ENCODE measurements at regions not wholly inside any gene's neighbourhood (a gene's known extent, or its start where the extent isn't known, plus 50 kb on each side); places are given as distances from the start of the nearest gene placed in this dataset.

GRCh38 chr12:92440072-92440471 lies 262.7 kb upstream of the PLEKHG7 start:
- ATAC-seq (no peak), DNase-seq (no peak)
- 90% methylated on average over 4 of the region's 4 CpGs for WGBS
- Histone ChIP-seq H3K4me3 (ENCODE audit: low read length) (no peak overlapping the region), H3K9me3 (ENCODE audit: control insufficient read depth, low read length) (no peaks in the 10 kb centered on the region), H3K27ac (ENCODE audit: low read length) (no peak overlapping the region), H3K4me1 (ENCODE audit: control insufficient read depth, insufficient read depth, low read length) (no peaks in the 10 kb centered on the region), H3K27me3 (ENCODE audit: control insufficient read depth, insufficient read depth) (no peaks in the 10 kb centered on the region)
- intact Hi-C loops (cut with DNase I), result no loop called here

DNA sequence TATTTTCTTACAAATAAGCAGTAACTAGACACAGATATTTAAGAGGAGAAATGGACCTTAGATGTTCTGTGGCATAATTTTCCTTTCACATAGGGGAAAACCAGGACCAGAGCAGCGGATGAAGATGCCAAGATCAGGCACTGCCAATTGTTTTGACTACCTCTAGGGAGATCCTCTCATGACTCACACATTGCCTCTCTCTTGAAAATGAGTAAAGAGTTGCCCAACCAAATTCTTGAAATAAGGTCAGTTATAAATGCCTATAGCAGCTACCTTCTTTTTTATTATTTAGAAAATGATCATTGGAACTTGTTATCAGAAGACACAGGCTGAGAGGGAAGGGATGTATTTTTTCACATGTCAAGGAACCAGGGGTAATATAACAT lies 263.4 kb upstream of the PLEKHG7 start:
- Histone ChIP-seq H3K27ac (ENCODE audit: low read length) (no peak overlapping the region), H3K9me3 (ENCODE audit: control insufficient read depth, low read length) (no peaks in the 10 kb centered on the region), H3K27me3 (ENCODE audit: control insufficient read depth, insufficient read depth) (no peaks in the 10 kb centered on the region), H3K4me1 (ENCODE audit: control insufficient read depth, insufficient read depth, low read length) (no peaks in the 10 kb centered on the region), H3K4me3 (ENCODE audit: low read length) (no peak overlapping the region)
- peak; percentile 60 to 73 for ATAC-seq
- intact Hi-C loops (cut with DNase I), result no loop called here
- WGBS, result 53% methylated on average over 1 of the region's 1 CpG
- peak in 1 of 3 donors; percentile 36 for DNase-seq

DNA sequence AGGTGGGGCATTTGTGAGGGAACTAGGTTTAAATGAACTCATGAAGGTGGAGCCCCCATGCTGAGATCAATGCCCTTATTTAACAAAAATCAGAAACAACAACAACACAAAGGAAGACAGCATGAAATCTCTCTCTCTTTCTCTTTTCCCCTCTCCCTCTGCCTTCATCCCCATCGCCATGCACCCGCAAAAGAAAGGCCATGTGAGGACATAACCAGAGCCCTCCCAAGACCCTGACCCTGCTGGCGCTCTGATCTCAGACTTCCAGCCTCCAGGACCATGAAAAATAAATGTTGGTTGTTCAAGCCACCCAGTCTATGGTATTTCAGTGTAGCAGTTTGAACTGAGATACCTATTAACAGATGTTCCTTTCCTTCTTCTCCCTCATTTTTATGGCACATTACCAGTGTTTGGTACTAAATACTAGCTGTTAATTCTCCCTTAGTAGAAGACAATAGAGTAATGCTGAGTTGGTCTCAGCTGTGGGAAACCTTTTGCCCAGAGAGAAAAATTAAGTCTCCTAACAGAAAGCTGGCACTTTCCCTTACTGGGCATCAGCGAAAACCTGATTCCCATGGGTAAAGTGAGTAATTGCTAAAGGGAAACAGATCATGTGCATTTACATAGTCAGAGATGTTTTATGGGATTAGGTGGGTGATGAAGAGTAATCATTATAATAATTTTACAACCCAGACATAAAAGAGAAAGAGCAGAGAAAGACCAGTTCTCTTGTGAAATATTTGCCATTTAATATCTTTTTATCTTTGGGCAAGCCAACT lies 264.0 kb upstream of the PLEKHG7 start:
- DNase-seq, result no peak
- Histone ChIP-seq H3K4me1 (ENCODE audit: control insufficient read depth, insufficient read depth, low read length) (no peaks in the 10 kb centered on the region), H3K27me3 (ENCODE audit: control insufficient read depth, insufficient read depth) (no peaks in the 10 kb centered on the region), H3K27ac (ENCODE audit: low read length) (no peak overlapping the region), H3K9me3 (ENCODE audit: control insufficient read depth, low read length) (no peaks in the 10 kb centered on the region), H3K4me3 (ENCODE audit: low read length) (no peak overlapping the region)
- WGBS, result 75% methylated on average over 4 of the region's 4 CpGs
- intact Hi-C loops (cut with DNase I), result no loop called here
- no peak for ATAC-seq

- Histone ChIP-seq H3K9me3 (ENCODE audit: control insufficient read depth, low read length) (no peaks in the 10 kb centered on the region), H3K4me3 (ENCODE audit: low read length) (no peak overlapping the region), H3K27me3 (ENCODE audit: control insufficient read depth, insufficient read depth) (no peaks in the 10 kb centered on the region), H3K4me1 (ENCODE audit: control insufficient read depth, insufficient read depth, low read length) (no peaks in the 10 kb centered on the region), H3K27ac (ENCODE audit: low read length) (no peak overlapping the region)
- 42% methylated on average over 1 of the region's 1 CpG for WGBS
- intact Hi-C loops (cut with DNase I), result no loop called here
- DNase-seq (no peak), ATAC-seq (no peak)
These were observed 265.3 kb upstream of the PLEKHG7 start for GRCh38 chr12:92437452-92437851.

DNA sequence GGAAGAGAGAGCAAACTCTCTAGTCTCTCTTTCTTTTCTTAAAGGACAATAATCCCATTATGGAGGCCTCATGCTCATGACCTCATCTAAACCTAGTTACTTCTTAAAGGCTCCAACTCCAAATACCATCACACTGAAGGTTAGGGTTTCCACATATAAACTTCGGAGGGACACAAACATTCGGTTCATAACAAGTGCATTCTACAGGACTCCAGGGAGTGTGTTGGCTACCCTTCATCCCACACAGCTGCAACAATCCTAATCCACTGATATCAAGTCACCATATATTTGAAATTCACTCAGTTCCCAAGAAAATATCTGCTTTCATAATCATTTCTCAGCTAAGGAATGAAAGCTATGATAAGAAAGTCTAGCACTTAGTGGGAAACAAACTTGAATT lies 265.9 kb upstream of the PLEKHG7 start:
- 63% methylated on average over 2 of the region's 2 CpGs for WGBS
- Histone ChIP-seq H3K4me1 (ENCODE audit: control insufficient read depth, insufficient read depth, low read length) (no peaks in the 10 kb centered on the region), H3K27ac (ENCODE audit: low read length) (no peak overlapping the region), H3K27me3 (ENCODE audit: control insufficient read depth, insufficient read depth) (no peaks in the 10 kb centered on the region), H3K9me3 (ENCODE audit: control insufficient read depth, low read length) (no peaks in the 10 kb centered on the region), H3K4me3 (ENCODE audit: low read length) (no peak overlapping the region)
- intact Hi-C loops (cut with DNase I), result no loop called here
- no peak for DNase-seq
- ATAC-seq, result peak; percentile 50 to 58

DNA sequence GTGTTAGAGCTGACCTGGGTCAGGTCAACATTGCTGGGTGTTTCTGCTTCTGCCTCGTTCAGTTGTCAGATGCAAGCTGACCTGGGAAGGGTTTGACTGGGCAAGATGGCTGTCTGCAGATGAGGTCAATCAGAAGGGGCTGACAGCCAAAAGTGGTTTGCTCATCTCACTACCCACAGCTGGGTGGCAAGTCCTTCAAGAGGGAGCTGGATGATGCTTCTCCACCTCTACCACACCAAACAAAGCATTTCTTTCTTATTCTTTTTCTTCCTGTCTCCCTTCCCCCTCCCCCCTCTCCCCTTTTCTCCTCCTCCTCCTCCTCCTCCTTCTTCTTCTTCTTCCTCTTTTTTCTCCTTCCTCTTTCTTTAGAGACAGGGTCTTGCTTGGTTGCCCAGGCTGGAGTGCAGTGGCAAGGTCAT lies 268.2 kb upstream of the PLEKHG7 start:
- H3K9me3 ChIP-seq (ENCODE audit: control insufficient read depth, low read length), result no peaks in the 10 kb centered on the region
- H3K4me3 ChIP-seq (ENCODE audit: low read length), result no peak overlapping the region
- H3K27me3 ChIP-seq (ENCODE audit: control insufficient read depth, insufficient read depth), result no peaks in the 10 kb centered on the region
- 83% methylated on average over 1 of the region's 1 CpG for WGBS
- ATAC-seq, result no peak
- intact Hi-C loops (cut with DNase I), result no loop called here
- no peak for DNase-seq
- no peak overlapping the region for H3K27ac ChIP-seq (ENCODE audit: low read length)
- peaks cover 2% of the 10 kb centered on the region for H3K4me1 ChIP-seq (ENCODE audit: control insufficient read depth, insufficient read depth, low read length)

- Histone ChIP-seq H3K4me3 (ENCODE audit: low read length) (no peak overlapping the region), H3K27me3 (ENCODE audit: control insufficient read depth, insufficient read depth) (no peaks in the 10 kb centered on the region), H3K27ac (ENCODE audit: low read length) (no peak overlapping the region), H3K4me1 (ENCODE audit: control insufficient read depth, insufficient read depth, low read length) (peaks cover 2% of the 10 kb centered on the region), H3K9me3 (ENCODE audit: control insufficient read depth, low read length) (no peaks in the 10 kb centered on the region)
- intact Hi-C loops (cut with DNase I), result no loop called here
- DNase-seq (no peak), ATAC-seq (no peak)
- WGBS, result 67% methylated on average over 4 of the region's 4 CpGs
These were observed 269.9 kb upstream of the PLEKHG7 start for GRCh38 chr12:92432724-92433441.

DNA sequence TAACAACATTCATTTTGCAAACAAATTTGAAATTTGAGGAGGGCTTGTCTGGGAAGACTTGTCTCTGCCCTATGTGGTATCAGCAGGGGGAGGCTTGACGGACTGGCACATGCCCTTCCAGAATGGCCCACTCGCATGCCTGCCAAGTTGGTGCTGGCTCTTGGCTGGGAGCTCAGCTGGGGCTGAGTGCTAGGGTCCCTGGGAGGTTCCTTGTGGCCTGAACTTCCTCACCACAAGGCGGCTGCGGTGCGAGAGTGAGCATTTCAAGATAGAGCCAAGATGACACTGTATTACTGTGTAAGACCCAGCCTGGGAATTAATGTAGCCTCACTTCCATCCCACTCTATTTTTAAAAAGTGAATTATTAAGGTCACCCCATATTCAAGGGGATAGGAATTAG lies 271.6 kb upstream of the PLEKHG7 start:
- WGBS, result 68% methylated on average over 5 of the region's 5 CpGs
- Histone ChIP-seq H3K27me3 (ENCODE audit: control insufficient read depth, insufficient read depth) (no peaks in the 10 kb centered on the region), H3K9me3 (ENCODE audit: control insufficient read depth, low read length) (no peaks in the 10 kb centered on the region), H3K27ac (ENCODE audit: low read length) (no peak overlapping the region), H3K4me1 (ENCODE audit: control insufficient read depth, insufficient read depth, low read length) (peaks cover 2% of the 10 kb centered on the region), H3K4me3 (ENCODE audit: low read length) (no peak overlapping the region)
- ATAC-seq (peak in 1 of 2 donors; percentile 18), DNase-seq (peak in 2 of 3 donors; percentile 61 to 69)
- intact Hi-C loops (cut with DNase I), result no loop called here

GRCh38 chr12:92426332-92426731 lies 276.5 kb upstream of the PLEKHG7 start:
- DNase-seq (no peak), ATAC-seq (no peak)
- intact Hi-C loops (cut with DNase I), result loop anchor here in 1 of 4 donors (10.0 kb wide), 1 partner anchor 138 kb away; no protein-coding TSS in a partner anchor
- Histone ChIP-seq H3K9me3 (ENCODE audit: control insufficient read depth, low read length) (no peaks in the 10 kb centered on the region), H3K27ac (ENCODE audit: low read length) (no peak overlapping the region), H3K27me3 (ENCODE audit: control insufficient read depth, insufficient read depth) (no peaks in the 10 kb centered on the region), H3K4me3 (ENCODE audit: low read length) (no peak overlapping the region), H3K4me1 (ENCODE audit: control insufficient read depth, insufficient read depth, low read length) (peaks cover 4% of the 10 kb centered on the region)

DNA sequence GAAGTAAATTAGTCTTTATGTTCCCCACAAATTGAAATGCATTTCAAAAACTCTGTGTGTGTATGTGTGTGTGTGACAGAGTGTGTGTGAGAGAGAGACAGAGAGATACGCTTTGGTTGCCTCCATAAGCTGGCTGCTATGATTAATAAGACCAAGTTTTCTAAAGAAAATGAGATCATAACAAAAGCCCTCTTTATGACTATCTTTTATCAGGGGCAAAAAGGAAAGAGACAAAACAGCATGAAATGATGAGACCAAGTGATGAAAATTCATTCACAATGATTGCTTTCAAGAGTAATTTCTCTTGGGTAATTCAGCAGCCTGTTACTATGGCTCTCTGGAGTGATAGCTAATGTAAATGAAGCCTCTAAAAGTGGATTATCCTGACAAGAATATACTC lies 277.6 kb upstream of the PLEKHG7 start:
- WGBS, result 80% methylated on average over 1 of the region's 1 CpG
- intact Hi-C loops (cut with DNase I), result loop anchor here in 1 of 4 donors (10.0 kb wide), 1 partner anchor 140 kb away; no protein-coding TSS in a partner anchor
- H3K27me3 ChIP-seq (ENCODE audit: control insufficient read depth, insufficient read depth), result no peaks in the 10 kb centered on the region
- DNase-seq (no peak), ATAC-seq (no peak)
- no peak overlapping the region for H3K4me3 ChIP-seq (ENCODE audit: low read length)
- H3K9me3 ChIP-seq (ENCODE audit: control insufficient read depth, low read length), result no peaks in the 10 kb centered on the region
- H3K27ac ChIP-seq (ENCODE audit: low read length), result no peak overlapping the region
- peaks cover 2% of the 10 kb centered on the region for H3K4me1 ChIP-seq (ENCODE audit: control insufficient read depth, insufficient read depth, low read length)

DNA sequence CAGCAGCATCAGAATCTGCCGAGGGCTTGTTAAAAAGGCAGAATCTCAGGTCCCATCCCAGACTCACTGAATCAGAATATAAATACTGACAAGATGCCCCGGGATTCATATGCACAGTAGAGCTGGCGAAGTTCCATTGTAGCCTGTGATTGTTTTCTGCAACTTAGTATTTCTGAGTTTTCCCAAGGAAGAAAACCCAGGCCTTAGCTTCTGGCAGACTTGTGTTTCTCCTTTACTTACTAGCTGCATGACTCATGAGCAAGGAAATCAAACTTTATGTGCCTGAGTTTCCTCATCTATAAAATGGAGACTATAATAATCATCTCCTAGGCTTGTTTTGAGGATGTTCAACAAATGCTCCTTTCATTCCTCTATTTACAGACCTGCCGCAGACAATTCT lies 278.5 kb upstream of the PLEKHG7 start:
- 64% methylated on average over 4 of the region's 4 CpGs for WGBS
- Histone ChIP-seq H3K9me3 (ENCODE audit: control insufficient read depth, low read length) (no peaks in the 10 kb centered on the region), H3K27me3 (ENCODE audit: control insufficient read depth, insufficient read depth) (no peaks in the 10 kb centered on the region), H3K4me3 (ENCODE audit: low read length) (no peak overlapping the region), H3K4me1 (ENCODE audit: control insufficient read depth, insufficient read depth, low read length) (peaks cover 2% of the 10 kb centered on the region), H3K27ac (ENCODE audit: low read length) (no peak overlapping the region)
- DNase-seq (no peak), ATAC-seq (no peak)
- intact Hi-C loops (cut with DNase I), result loop anchor here in 1 of 4 donors (10.0 kb wide), 1 partner anchor 140 kb away; no protein-coding TSS in a partner anchor

All from right cardiac atrium (tissue), 5 donors.